ENCODE measurements at regions not wholly inside any gene's neighbourhood (a gene's known extent, or its start where the extent isn't known, plus 50 kb on each side); places are given as distances from the start of the nearest gene placed in this dataset.

DNA sequence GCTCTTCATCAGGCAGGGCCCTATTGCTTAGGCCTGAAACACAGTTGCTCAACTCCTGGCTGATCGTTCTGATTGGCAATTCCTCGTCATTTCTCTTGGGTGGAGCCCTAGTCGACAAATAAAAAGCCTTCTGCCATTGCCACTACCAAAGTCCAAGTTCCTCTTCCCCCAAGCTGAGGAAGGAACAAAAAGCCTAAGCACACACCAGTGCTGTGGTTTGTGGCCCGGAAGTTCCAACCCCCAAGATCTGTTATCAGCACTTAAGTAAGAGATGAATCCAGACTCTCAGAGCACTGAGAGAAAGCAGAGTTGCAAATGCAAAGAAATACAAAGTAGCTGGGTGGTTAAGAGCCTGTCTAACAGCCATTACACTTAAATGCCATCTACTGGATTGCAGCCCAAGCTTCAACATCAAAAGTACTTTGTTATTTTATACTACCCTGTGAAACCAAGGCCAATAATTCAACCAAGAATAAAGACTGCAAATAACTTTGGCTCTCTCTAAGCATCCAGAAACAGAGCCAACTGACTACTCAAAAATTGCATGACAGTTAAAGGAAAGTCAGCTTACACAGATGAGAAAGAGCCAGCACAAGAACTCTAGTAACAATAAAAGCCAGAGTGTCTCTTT is 1024.0 kb downstream of the GRIK2 start:
- TF ChIP-seq, protein P1, sequence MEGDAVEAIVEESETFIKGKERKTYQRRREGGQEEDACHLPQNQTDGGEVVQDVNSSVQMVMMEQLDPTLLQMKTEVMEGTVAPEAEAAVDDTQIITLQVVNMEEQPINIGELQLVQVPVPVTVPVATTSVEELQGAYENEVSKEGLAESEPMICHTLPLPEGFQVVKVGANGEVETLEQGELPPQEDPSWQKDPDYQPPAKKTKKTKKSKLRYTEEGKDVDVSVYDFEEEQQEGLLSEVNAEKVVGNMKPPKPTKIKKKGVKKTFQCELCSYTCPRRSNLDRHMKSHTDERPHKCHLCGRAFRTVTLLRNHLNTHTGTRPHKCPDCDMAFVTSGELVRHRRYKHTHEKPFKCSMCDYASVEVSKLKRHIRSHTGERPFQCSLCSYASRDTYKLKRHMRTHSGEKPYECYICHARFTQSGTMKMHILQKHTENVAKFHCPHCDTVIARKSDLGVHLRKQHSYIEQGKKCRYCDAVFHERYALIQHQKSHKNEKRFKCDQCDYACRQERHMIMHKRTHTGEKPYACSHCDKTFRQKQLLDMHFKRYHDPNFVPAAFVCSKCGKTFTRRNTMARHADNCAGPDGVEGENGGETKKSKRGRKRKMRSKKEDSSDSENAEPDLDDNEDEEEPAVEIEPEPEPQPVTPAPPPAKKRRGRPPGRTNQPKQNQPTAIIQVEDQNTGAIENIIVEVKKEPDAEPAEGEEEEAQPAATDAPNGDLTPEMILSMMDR (IDR thresholded peaks at IDR 0.05; ENCODE audit: poor library complexity, severe bottlenecking): no peak
- no peak for TF ChIP-seq POLR2AphosphoS5 (IDR thresholded peaks at IDR 0.05)
- TF ChIP-seq TAF1 (IDR thresholded peaks at IDR 0.05; ENCODE audit: low read depth): no peak
- TF ChIP-seq EZH2 (IDR thresholded peaks at IDR 0.05; ENCODE audit: borderline replicate concordance, insufficient read depth, low read length, poor library complexity, severe bottlenecking): no peak
- TF ChIP-seq MXI1 (conservative IDR thresholded peaks at IDR 0.05; ENCODE audit: poor library complexity, severe bottlenecking): no peak
- TF ChIP-seq EP300 (conservative IDR thresholded peaks at IDR 0.05; ENCODE audit: poor library complexity, severe bottlenecking): no peak
- TF ChIP-seq, protein P2, sequence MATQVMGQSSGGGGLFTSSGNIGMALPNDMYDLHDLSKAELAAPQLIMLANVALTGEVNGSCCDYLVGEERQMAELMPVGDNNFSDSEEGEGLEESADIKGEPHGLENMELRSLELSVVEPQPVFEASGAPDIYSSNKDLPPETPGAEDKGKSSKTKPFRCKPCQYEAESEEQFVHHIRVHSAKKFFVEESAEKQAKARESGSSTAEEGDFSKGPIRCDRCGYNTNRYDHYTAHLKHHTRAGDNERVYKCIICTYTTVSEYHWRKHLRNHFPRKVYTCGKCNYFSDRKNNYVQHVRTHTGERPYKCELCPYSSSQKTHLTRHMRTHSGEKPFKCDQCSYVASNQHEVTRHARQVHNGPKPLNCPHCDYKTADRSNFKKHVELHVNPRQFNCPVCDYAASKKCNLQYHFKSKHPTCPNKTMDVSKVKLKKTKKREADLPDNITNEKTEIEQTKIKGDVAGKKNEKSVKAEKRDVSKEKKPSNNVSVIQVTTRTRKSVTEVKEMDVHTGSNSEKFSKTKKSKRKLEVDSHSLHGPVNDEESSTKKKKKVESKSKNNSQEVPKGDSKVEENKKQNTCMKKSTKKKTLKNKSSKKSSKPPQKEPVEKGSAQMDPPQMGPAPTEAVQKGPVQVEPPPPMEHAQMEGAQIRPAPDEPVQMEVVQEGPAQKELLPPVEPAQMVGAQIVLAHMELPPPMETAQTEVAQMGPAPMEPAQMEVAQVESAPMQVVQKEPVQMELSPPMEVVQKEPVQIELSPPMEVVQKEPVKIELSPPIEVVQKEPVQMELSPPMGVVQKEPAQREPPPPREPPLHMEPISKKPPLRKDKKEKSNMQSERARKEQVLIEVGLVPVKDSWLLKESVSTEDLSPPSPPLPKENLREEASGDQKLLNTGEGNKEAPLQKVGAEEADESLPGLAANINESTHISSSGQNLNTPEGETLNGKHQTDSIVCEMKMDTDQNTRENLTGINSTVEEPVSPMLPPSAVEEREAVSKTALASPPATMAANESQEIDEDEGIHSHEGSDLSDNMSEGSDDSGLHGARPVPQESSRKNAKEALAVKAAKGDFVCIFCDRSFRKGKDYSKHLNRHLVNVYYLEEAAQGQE (IDR thresholded peaks at IDR 0.05; ENCODE audit: borderline replicate concordance): no peak
- TF ChIP-seq SMC3 (conservative IDR thresholded peaks at IDR 0.05; ENCODE audit: poor library complexity): no peak
